SH-SY5Y (cell line): ENCODE measurements at regions not wholly inside any gene's neighbourhood (a gene's known extent, or its start where the extent isn't known, plus 50 kb on each side); places are given as distances from the start of the nearest gene placed in this dataset.

ENCODE experiments used
- GATA2 ChIP-seq: IDR thresholded peaks from 2 replicates; pipeline ENCODE4 v1.6.1; 2011; ENCODE audit warnings: mild to moderate bottlenecking, low read depth, low read length
- GATA3 ChIP-seq: IDR thresholded peaks from 2 replicates; pipeline ENCODE4 v1.6.1; 2011; ENCODE audit warnings: low read depth, mild to moderate bottlenecking, low read length, moderate library complexity

DNA sequence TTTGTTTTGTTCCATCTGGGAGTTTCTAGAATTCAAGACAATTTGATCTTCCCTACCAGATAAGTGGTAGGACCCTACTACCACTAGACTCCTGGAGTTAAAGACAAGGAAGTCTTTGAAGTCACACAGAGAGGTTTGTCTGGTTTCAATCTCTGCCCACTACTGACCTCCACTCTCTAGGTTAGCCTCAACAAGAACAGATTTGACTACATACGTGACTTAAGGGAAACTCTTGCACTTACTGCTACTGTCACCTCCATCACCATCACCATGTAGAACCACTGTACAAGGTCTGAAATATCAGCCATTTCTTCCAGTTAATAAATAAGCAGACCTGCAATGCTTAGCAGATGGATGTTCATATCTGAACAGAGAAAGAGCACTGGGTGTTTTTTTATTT is 148.3 kb upstream of the ARHGEF26 start:
- TF ChIP-seq GATA2 (no peak), GATA3 (no peak)
